IPS DF 19.7 (cell line): ENCODE measurements at regions not wholly inside any gene's neighbourhood (a gene's known extent, or its start where the extent isn't known, plus 50 kb on each side); places are given as distances from the start of the nearest gene placed in this dataset.
A peak's percentile ranks its signal among the peaks of the same experiment; 100 is the strongest.
"Not testable (repeated sequence)": the region's sequence is repeated elsewhere in the genome, so short reads cannot be mapped to it uniquely, and the experiment has no call there.

ENCODE experiments used
- DNase-seq: peaks from one replicate; pipeline ENCODE4 v3.0.0-alpha.2; 2013; ENCODE audit warnings: low read depth, low spot score

- no peak for DNase-seq
Observed at GRCh38 chr22:22346401-22347107, 102.0 kb downstream of the VPREB1 start.

- peak; percentile 30 for DNase-seq
Observed at GRCh38 chr22:22348127-22348814, 103.7 kb downstream of the VPREB1 start.

GRCh38 chr22:22348815-22349454 lies 104.3 kb downstream of the VPREB1 start:
- no peak for DNase-seq

GRCh38 chr22:22349455-22349836 lies 104.9 kb downstream of the VPREB1 start:
- peak; percentile 35 for DNase-seq

GRCh38 chr22:22351366-22351765 lies 106.8 kb downstream of the VPREB1 start:
- DNase-seq: no peak

- no peak for DNase-seq
Observed at GRCh38 chr22:22352371-22352999, 107.9 kb downstream of the VPREB1 start.

- DNase-seq: no peak
Observed at GRCh38 chr22:22355096-22355834, 110.7 kb downstream of the VPREB1 start.

GRCh38 chr22:22357024-22357883 lies 112.7 kb downstream of the VPREB1 start:
- peak; percentile 35 for DNase-seq

GRCh38 chr22:22358152-22358551 lies 113.6 kb downstream of the VPREB1 start:
- no peak for DNase-seq

GRCh38 chr22:22358686-22359085 lies 114.1 kb downstream of the VPREB1 start:
- DNase-seq: no peak

- no peak for DNase-seq
Observed at GRCh38 chr22:22359465-22359864, 114.9 kb downstream of the VPREB1 start.

GRCh38 chr22:22360014-22360413 lies 115.4 kb downstream of the VPREB1 start:
- no peak for DNase-seq

- DNase-seq: no peak
Observed at GRCh38 chr22:22362311-22362710, 117.7 kb downstream of the VPREB1 start.

- DNase-seq: no peak
Observed at GRCh38 chr22:22362936-22363335, 118.3 kb downstream of the VPREB1 start.

GRCh38 chr22:22364207-22364606 lies 119.6 kb downstream of the VPREB1 start:
- no peak for DNase-seq

GRCh38 chr22:22366537-22366936 lies 122.0 kb downstream of the VPREB1 start:
- DNase-seq: no peak

- no peak for DNase-seq
Observed at GRCh38 chr22:22368516-22368915, 123.9 kb downstream of the VPREB1 start.

- DNase-seq: not testable (repeated sequence)
Observed at GRCh38 chr22:22369219-22369963, 124.8 kb downstream of the VPREB1 start.

GRCh38 chr22:22369964-22370270 lies 125.3 kb downstream of the VPREB1 start:
- DNase-seq: no peak

GRCh38 chr22:22371031-22371541 lies 126.5 kb downstream of the VPREB1 start:
- no peak for DNase-seq
